ENCODE measurements at regions not wholly inside any gene's neighbourhood (a gene's known extent, or its start where the extent isn't known, plus 50 kb on each side); places are given as distances from the start of the nearest gene placed in this dataset.
"Not testable (repeated sequence)": the region's sequence is repeated elsewhere in the genome, so short reads cannot be mapped to it uniquely, and the experiment has no call there.

DNA sequence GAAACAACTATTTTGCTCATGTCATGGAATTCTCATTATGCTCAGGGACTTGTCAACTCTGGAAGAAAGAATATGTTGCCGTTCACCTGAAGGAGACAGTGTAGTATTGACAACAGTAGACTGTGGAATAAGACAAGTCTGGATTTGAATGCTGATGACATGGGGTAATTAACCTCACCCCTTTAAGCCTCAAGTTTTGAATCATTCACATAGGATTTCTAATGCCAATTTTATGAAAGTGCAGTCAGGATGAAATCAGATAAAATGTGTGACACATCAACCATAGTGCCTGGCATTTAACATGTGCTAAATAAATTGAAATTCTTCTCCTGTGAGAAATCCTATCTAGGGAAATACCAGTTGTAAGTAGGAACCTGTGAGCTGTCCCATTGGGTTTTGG is 305.8 kb downstream of the KIF20B start:
- TF ChIP-seq, protein P1, sequence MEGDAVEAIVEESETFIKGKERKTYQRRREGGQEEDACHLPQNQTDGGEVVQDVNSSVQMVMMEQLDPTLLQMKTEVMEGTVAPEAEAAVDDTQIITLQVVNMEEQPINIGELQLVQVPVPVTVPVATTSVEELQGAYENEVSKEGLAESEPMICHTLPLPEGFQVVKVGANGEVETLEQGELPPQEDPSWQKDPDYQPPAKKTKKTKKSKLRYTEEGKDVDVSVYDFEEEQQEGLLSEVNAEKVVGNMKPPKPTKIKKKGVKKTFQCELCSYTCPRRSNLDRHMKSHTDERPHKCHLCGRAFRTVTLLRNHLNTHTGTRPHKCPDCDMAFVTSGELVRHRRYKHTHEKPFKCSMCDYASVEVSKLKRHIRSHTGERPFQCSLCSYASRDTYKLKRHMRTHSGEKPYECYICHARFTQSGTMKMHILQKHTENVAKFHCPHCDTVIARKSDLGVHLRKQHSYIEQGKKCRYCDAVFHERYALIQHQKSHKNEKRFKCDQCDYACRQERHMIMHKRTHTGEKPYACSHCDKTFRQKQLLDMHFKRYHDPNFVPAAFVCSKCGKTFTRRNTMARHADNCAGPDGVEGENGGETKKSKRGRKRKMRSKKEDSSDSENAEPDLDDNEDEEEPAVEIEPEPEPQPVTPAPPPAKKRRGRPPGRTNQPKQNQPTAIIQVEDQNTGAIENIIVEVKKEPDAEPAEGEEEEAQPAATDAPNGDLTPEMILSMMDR (IDR thresholded peaks at IDR 0.05; ENCODE audit: insufficient read depth, low read length, poor library complexity, severe bottlenecking), result no peak
- H3K27me3 ChIP-seq (ENCODE audit: control insufficient read depth, insufficient read depth, low read length), result no peaks in the 10 kb centered on the region
- DNase-seq (ENCODE audit: low read depth), result peak; percentile 5

DNA sequence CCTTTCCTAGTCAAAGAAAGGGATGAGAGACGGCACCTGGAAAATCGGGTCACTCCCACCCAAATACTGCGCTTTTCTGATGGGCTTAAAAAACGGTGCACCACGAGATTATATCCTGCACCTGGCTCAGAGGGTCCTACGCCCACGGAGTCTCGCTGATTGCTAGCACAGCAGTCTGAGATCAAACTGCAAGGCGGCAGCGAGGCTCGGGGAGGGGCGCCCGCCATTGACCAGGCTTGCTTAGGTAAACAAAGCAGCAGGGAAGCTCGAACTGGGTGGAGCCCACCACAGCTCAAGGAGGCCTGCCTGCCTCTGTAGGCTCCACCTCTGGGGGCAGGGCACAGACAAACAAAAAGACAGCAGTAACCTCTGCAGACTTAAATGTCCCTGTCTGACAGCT is 309.9 kb downstream of the KIF20B start:
- not testable (repeated sequence) for H3K36me3 ChIP-seq (ENCODE audit: control insufficient read depth, insufficient read depth, low read length); H3K27me3 ChIP-seq (ENCODE audit: control insufficient read depth, insufficient read depth, low read length); DNase-seq (ENCODE audit: low read depth); H3K4me3 ChIP-seq (ENCODE audit: low read depth, low read length)

More for the DNA sequence above, 305.8 kb downstream of the KIF20B start:
- no peaks in the 10 kb centered on the region for H3K36me3 ChIP-seq (ENCODE audit: control insufficient read depth, insufficient read depth, low read length)
- no peak overlapping the region for H3K4me3 ChIP-seq (ENCODE audit: low read depth, low read length)

DNA sequence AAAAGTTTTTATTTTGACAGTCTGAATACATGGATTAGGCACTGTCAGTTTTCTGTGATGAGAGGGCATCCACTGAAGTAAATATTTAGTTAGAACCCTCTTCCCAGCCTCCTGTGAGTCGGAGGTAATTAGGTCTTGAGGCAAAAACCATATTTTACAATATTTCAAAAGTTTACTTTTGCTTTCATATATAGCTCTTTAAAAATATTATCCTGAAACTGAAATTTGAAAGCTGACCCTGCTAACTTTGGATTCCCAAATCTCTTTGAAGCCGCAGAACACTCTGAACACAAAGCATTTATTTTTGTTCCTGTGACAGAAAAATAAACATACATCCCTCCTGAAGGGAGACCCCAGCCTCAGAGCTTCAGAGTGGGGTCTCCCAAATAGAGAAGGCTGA is 317.4 kb downstream of the KIF20B start:
- DNase-seq (ENCODE audit: low read depth), result no peak
- no peaks in the 10 kb centered on the region for H3K27me3 ChIP-seq (ENCODE audit: control insufficient read depth, insufficient read depth, low read length)

DNA sequence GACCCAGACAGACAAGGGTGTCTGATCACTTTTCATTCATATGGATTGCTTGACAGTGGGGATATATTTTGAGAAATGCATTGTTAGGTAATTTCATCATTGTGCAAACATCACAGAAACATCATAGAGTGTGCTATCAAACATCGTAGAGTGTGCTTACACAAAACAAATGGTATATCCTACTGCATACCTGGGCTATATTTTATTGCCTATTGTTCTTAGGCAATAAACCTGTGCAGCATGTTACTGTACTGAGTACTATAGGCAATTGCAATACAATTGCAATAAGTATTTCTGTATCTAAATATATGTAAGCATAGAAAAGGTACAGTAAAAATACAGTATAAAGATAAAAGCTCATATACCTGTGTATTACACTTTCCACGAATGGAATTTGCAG is 319.1 kb downstream of the KIF20B start:
- Histone ChIP-seq H3K4me3 (ENCODE audit: low read depth, low read length) (no peak overlapping the region), H3K27me3 (ENCODE audit: control insufficient read depth, insufficient read depth, low read length) (no peaks in the 10 kb centered on the region), H3K36me3 (ENCODE audit: control insufficient read depth, insufficient read depth, low read length) (no peaks in the 10 kb centered on the region)
- TF ChIP-seq, protein P1 (IDR thresholded peaks at IDR 0.05; ENCODE audit: insufficient read depth, low read length, poor library complexity, severe bottlenecking), result no peak
- DNase-seq (ENCODE audit: low read depth), result no peak

More for the DNA sequence above, 317.4 kb downstream of the KIF20B start:
- TF ChIP-seq, protein P1 (IDR thresholded peaks at IDR 0.05; ENCODE audit: insufficient read depth, low read length, poor library complexity, severe bottlenecking), result no peak
- Histone ChIP-seq H3K4me3 (ENCODE audit: low read depth, low read length) (no peak overlapping the region), H3K36me3 (ENCODE audit: control insufficient read depth, insufficient read depth, low read length) (no peaks in the 10 kb centered on the region)

GRCh38 chr10:90023950-90024349 is 322.6 kb downstream of the KIF20B start:
- no peak for DNase-seq (ENCODE audit: low read depth)
- H3K27me3 ChIP-seq (ENCODE audit: control insufficient read depth, insufficient read depth, low read length), result no peaks in the 10 kb centered on the region
- no peaks in the 10 kb centered on the region for H3K36me3 ChIP-seq (ENCODE audit: control insufficient read depth, insufficient read depth, low read length)
- TF ChIP-seq, protein P1 (IDR thresholded peaks at IDR 0.05; ENCODE audit: insufficient read depth, low read length, poor library complexity, severe bottlenecking), result no peak
- no peak overlapping the region for H3K4me3 ChIP-seq (ENCODE audit: low read depth, low read length)

DNA sequence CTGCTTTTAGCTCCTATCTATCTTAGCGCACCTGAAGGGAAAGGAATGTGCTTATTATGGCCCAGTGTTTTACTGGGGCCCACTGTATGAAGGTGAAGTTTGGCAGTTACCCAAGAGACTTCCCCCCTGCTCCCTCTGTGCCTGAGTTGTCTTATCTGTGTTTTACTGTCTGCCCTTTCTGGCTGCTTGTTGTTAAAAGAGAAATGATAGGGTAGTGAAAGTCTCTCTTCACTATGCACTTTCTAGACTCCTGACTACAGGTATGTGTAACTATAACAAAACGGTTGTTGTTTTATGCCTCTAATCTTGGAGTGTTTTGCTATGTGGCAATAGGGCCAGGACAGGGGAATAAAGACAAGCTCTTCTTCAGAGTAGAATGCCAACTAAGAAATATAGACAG is 326.9 kb downstream of the KIF20B start:
- TF ChIP-seq, protein P1 (IDR thresholded peaks at IDR 0.05; ENCODE audit: insufficient read depth, low read length, poor library complexity, severe bottlenecking), result no peak
- H3K4me3 ChIP-seq (ENCODE audit: low read depth, low read length), result no peak overlapping the region
- DNase-seq (ENCODE audit: low read depth), result no peak

More for the DNA sequence above, 326.9 kb downstream of the KIF20B start:
- Histone ChIP-seq H3K27me3 (ENCODE audit: control insufficient read depth, insufficient read depth, low read length) (no peaks in the 10 kb centered on the region), H3K36me3 (ENCODE audit: control insufficient read depth, insufficient read depth, low read length) (no peaks in the 10 kb centered on the region)

Measured in kidney epithelial cell (primary cell).